ENCODE measurements at regions not wholly inside any gene's neighbourhood (a gene's known extent, or its start where the extent isn't known, plus 50 kb on each side); places are given as distances from the start of the nearest gene placed in this dataset.
"Not testable (repeated sequence)": the region's sequence is repeated elsewhere in the genome, so short reads cannot be mapped to it uniquely, and the experiment has no call there.

GRCh38 chr11:26878959-26879581, 114.8 kb upstream of the FIBIN start:
- DNase-seq (no peak), ATAC-seq (no peak)
- Mint-ChIP-seq H3K4me1 (no peaks in the 10 kb centered on the region), H3K27ac (no peak overlapping the region), H3K4me3 (no peak overlapping the region), H3K36me3 (peaks cover 0 to 8% (median 0%) of the 10 kb centered on the region in 3 donors), H3K27me3 (no peaks in the 10 kb centered on the region), H3K9me3 (peaks cover 0 to 64% (median 18%) of the 10 kb centered on the region in 9 donors)
- POLR2A ChIA-PET, result no interaction called here

- H3K4me1 Mint-ChIP-seq, ATAC-seq, H3K27ac Mint-ChIP-seq, H3K4me3 Mint-ChIP-seq, DNase-seq, POLR2A ChIA-PET, H3K27me3 Mint-ChIP-seq: not testable (repeated sequence)
- H3K9me3 Mint-ChIP-seq, result peaks cover 0 to 56% (median 21%) of the 10 kb centered on the region in 9 donors
- peaks cover 0 to 14% (median 0%) of the 10 kb centered on the region in 3 donors for H3K36me3 Mint-ChIP-seq
These were observed 111.5 kb upstream of the FIBIN start for GRCh38 chr11:26882363-26882880.

GRCh38 chr11:26891501-26891900, 102.4 kb upstream of the FIBIN start:
- Mint-ChIP-seq H3K27ac (no peak overlapping the region), H3K36me3 (no peaks in the 10 kb centered on the region), H3K9me3 (peaks cover 4 to 73% (median 14%) of the 10 kb centered on the region in 9 donors), H3K4me3 (no peak overlapping the region), H3K4me1 (no peaks in the 10 kb centered on the region), H3K27me3 (no peaks in the 10 kb centered on the region)
- DNase-seq, result no peak
- no peak for ATAC-seq
- POLR2A ChIA-PET, result no interaction called here

GRCh38 chr11:26896719-26897118, 97.2 kb upstream of the FIBIN start:
- no peaks in the 10 kb centered on the region for H3K4me1 Mint-ChIP-seq
- H3K9me3 Mint-ChIP-seq, result peaks cover 0 to 51% (median 14%) of the 10 kb centered on the region in 9 donors
- H3K27me3 Mint-ChIP-seq, result no peaks in the 10 kb centered on the region
- ATAC-seq, result no peak
- H3K27ac Mint-ChIP-seq, result no peak overlapping the region
- no peak for DNase-seq
- no peak overlapping the region for H3K4me3 Mint-ChIP-seq
- POLR2A ChIA-PET, result no interaction called here
- no peaks in the 10 kb centered on the region for H3K36me3 Mint-ChIP-seq

GRCh38 chr11:26898799-26899198, 95.1 kb upstream of the FIBIN start:
- H3K27me3 Mint-ChIP-seq, result no peaks in the 10 kb centered on the region
- H3K4me1 Mint-ChIP-seq, result no peaks in the 10 kb centered on the region
- POLR2A ChIA-PET, result no interaction called here
- no peaks in the 10 kb centered on the region for H3K36me3 Mint-ChIP-seq
- no peak overlapping the region for H3K4me3 Mint-ChIP-seq
- peaks cover 0 to 32% (median 14%) of the 10 kb centered on the region in 9 donors for H3K9me3 Mint-ChIP-seq
- no peak overlapping the region for H3K27ac Mint-ChIP-seq
- ATAC-seq, result no peak
- no peak for DNase-seq

- H3K4me3 Mint-ChIP-seq, result no peak overlapping the region
- H3K36me3 Mint-ChIP-seq, result no peaks in the 10 kb centered on the region
- no peaks in the 10 kb centered on the region for H3K27me3 Mint-ChIP-seq
- no peak for DNase-seq
- H3K4me1 Mint-ChIP-seq, result no peaks in the 10 kb centered on the region
- POLR2A ChIA-PET, result no interaction called here
- no peak for ATAC-seq
- H3K9me3 Mint-ChIP-seq, result peaks cover 2 to 18% (median 5%) of the 10 kb centered on the region in 9 donors
- H3K27ac Mint-ChIP-seq, result no peak overlapping the region
These were observed 92.8 kb upstream of the FIBIN start for GRCh38 chr11:26901162-26901561.

GRCh38 chr11:26904132-26904531, 89.8 kb upstream of the FIBIN start:
- peaks cover 0 to 20% (median 2%) of the 10 kb centered on the region in 9 donors for H3K9me3 Mint-ChIP-seq
- H3K4me3 Mint-ChIP-seq, result no peak overlapping the region
- no peak overlapping the region for H3K27ac Mint-ChIP-seq
- POLR2A ChIA-PET, result no interaction called here
- no peak for DNase-seq
- H3K36me3 Mint-ChIP-seq, result no peaks in the 10 kb centered on the region
- no peaks in the 10 kb centered on the region for H3K27me3 Mint-ChIP-seq
- no peaks in the 10 kb centered on the region for H3K4me1 Mint-ChIP-seq
- no peak for ATAC-seq

GRCh38 chr11:26904801-26905200, 89.1 kb upstream of the FIBIN start:
- DNase-seq, result no peak
- no peaks in the 10 kb centered on the region for H3K4me1 Mint-ChIP-seq
- H3K4me3 Mint-ChIP-seq, result no peak overlapping the region
- H3K36me3 Mint-ChIP-seq, result no peaks in the 10 kb centered on the region
- no peak overlapping the region for H3K27ac Mint-ChIP-seq
- POLR2A ChIA-PET, result no interaction called here
- no peaks in the 10 kb centered on the region for H3K27me3 Mint-ChIP-seq
- ATAC-seq, result no peak
- peaks cover 0 to 20% (median 2%) of the 10 kb centered on the region in 9 donors for H3K9me3 Mint-ChIP-seq

- Mint-ChIP-seq H3K27ac (no peak overlapping the region), H3K27me3 (no peaks in the 10 kb centered on the region), H3K4me3 (no peak overlapping the region), H3K36me3 (no peaks in the 10 kb centered on the region), H3K4me1 (no peaks in the 10 kb centered on the region), H3K9me3 (peaks cover 0 to 16% (median 2%) of the 10 kb centered on the region in 9 donors)
- ATAC-seq, result no peak
- POLR2A ChIA-PET, result no interaction called here
- no peak for DNase-seq
These were observed 88.5 kb upstream of the FIBIN start for GRCh38 chr11:26905368-26905767.

- peaks cover 0 to 14% (median 2%) of the 10 kb centered on the region in 9 donors for H3K9me3 Mint-ChIP-seq
- ATAC-seq (no peak), DNase-seq (no peak)
- POLR2A ChIA-PET, result no interaction called here
- H3K36me3 Mint-ChIP-seq, result no peaks in the 10 kb centered on the region
- H3K27ac Mint-ChIP-seq, result no peak overlapping the region
- H3K4me3 Mint-ChIP-seq, result no peak overlapping the region
- H3K27me3 Mint-ChIP-seq, result no peaks in the 10 kb centered on the region
- H3K4me1 Mint-ChIP-seq, result no peaks in the 10 kb centered on the region
These were observed 84.4 kb upstream of the FIBIN start for GRCh38 chr11:26909515-26909914.

- no peaks in the 10 kb centered on the region for H3K4me1 Mint-ChIP-seq
- no peaks in the 10 kb centered on the region for H3K27me3 Mint-ChIP-seq
- H3K36me3 Mint-ChIP-seq, result no peaks in the 10 kb centered on the region
- peaks cover 0 to 14% (median 2%) of the 10 kb centered on the region in 9 donors for H3K9me3 Mint-ChIP-seq
- POLR2A ChIA-PET, result no interaction called here
- DNase-seq (no peak), ATAC-seq (no peak)
- no peak overlapping the region for H3K27ac Mint-ChIP-seq
- H3K4me3 Mint-ChIP-seq, result no peak overlapping the region
These were observed 83.8 kb upstream of the FIBIN start for GRCh38 chr11:26909991-26910591.

GRCh38 chr11:26914968-26915367, 78.9 kb upstream of the FIBIN start:
- ATAC-seq (no peak), DNase-seq (no peak)
- Mint-ChIP-seq H3K27ac (no peak overlapping the region), H3K27me3 (no peaks in the 10 kb centered on the region), H3K9me3 (peaks cover 0 to 22% (median 6%) of the 10 kb centered on the region in 9 donors), H3K4me3 (no peak overlapping the region), H3K4me1 (no peaks in the 10 kb centered on the region), H3K36me3 (no peaks in the 10 kb centered on the region)
- POLR2A ChIA-PET, result no interaction called here

GRCh38 chr11:26916805-26917204, 77.1 kb upstream of the FIBIN start:
- peaks cover 0 to 20% (median 7%) of the 10 kb centered on the region in 9 donors for H3K9me3 Mint-ChIP-seq
- no peak overlapping the region for H3K27ac Mint-ChIP-seq
- H3K4me3 Mint-ChIP-seq, result no peak overlapping the region
- no peaks in the 10 kb centered on the region for H3K27me3 Mint-ChIP-seq
- POLR2A ChIA-PET, result no interaction called here
- no peaks in the 10 kb centered on the region for H3K36me3 Mint-ChIP-seq
- no peaks in the 10 kb centered on the region for H3K4me1 Mint-ChIP-seq
- ATAC-seq (no peak), DNase-seq (no peak)

- no peaks in the 10 kb centered on the region for H3K4me1 Mint-ChIP-seq
- peaks cover 0 to 48% (median 11%) of the 10 kb centered on the region in 9 donors for H3K9me3 Mint-ChIP-seq
- peaks cover 0 to 4% (median 0%) of the 10 kb centered on the region in 3 donors for H3K36me3 Mint-ChIP-seq
- POLR2A ChIA-PET, result no interaction called here
- H3K27ac Mint-ChIP-seq, result no peak overlapping the region
- ATAC-seq, result no peak
- no peaks in the 10 kb centered on the region for H3K27me3 Mint-ChIP-seq
- no peak for DNase-seq
- H3K4me3 Mint-ChIP-seq, result no peak overlapping the region
These were observed 65.3 kb upstream of the FIBIN start for GRCh38 chr11:26928582-26928981.
